OCI-LY1 (cell line): ENCODE measurements at regions not wholly inside any gene's neighbourhood (a gene's known extent, or its start where the extent isn't known, plus 50 kb on each side); places are given as distances from the start of the nearest gene placed in this dataset.

Source experiments
- EZH2 ChIP-seq: fragments of 200-600 bp; sonication (generic), shearing (Covaris generic); IDR thresholded peaks from 2 replicates; pipeline ENCODE4 v1.8.0; 2017; ENCODE audit warnings: borderline replicate concordance, mixed run types, mild to moderate bottlenecking, antibody characterized with exemption, low read length, moderate library complexity, mixed read lengths
- TF ChIP-seq, protein P1 (sequence below): fragments of 200-600 bp; sonication (generic), shearing (Covaris generic); IDR thresholded peaks from 2 replicates; pipeline ENCODE4 v1.5.1; 2017; ENCODE audit warnings: mild to moderate bottlenecking, antibody characterized with exemption, low read length, moderate library complexity, mixed read lengths

DNA sequence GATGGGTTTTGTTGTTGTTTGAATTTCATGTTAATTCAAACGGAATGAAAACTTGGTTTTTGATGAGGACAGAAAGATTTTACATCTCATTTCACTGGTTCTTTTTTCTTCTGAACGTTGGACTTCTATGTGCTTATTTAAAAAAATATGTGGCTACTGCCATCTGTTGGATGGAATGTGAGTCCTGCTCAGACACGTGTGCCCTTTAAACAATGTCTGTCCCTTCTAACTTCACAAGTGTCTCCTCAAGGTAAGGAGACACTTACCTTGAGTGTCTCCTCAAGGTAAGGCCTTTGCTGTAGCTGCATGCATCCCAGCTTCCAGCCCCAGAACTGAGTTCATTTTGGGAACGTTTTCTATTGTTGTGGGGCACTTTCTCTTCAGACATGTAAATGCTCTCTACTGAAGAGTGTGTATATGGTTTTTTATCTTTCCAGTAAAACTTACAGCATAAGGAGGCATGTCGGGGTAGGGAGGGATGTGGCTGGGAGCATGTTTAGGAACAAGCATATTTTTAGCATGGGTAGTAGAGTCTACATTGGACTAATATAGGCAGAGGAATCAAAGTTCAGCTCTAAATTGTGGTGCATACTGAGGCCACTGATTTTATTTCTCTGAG is 63.1 kb upstream of the UBE3A start:
- TF ChIP-seq, protein P1, sequence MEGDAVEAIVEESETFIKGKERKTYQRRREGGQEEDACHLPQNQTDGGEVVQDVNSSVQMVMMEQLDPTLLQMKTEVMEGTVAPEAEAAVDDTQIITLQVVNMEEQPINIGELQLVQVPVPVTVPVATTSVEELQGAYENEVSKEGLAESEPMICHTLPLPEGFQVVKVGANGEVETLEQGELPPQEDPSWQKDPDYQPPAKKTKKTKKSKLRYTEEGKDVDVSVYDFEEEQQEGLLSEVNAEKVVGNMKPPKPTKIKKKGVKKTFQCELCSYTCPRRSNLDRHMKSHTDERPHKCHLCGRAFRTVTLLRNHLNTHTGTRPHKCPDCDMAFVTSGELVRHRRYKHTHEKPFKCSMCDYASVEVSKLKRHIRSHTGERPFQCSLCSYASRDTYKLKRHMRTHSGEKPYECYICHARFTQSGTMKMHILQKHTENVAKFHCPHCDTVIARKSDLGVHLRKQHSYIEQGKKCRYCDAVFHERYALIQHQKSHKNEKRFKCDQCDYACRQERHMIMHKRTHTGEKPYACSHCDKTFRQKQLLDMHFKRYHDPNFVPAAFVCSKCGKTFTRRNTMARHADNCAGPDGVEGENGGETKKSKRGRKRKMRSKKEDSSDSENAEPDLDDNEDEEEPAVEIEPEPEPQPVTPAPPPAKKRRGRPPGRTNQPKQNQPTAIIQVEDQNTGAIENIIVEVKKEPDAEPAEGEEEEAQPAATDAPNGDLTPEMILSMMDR = peak; percentile 63; the same call in 1 of the 2 replicates
- TF ChIP-seq EZH2 = no peak
